HEK293 (cell line): ENCODE measurements at regions not wholly inside any gene's neighbourhood (a gene's known extent, or its start where the extent isn't known, plus 50 kb on each side); places are given as distances from the start of the nearest gene placed in this dataset.

Experiments
- GLI4 ChIP-seq: fragments of 450-650 bp; formaldehyde crosslinking; IDR thresholded peaks from 2 replicates; pipeline ENCODE4 v1.5.1; 2016; ENCODE audit warnings: missing biosample characterization, missing genetic modification characterization
- TF ChIP-seq, protein P1 (sequence below): fragments of 450-650 bp; formaldehyde crosslinking; IDR thresholded peaks from 2 replicates; pipeline ENCODE4 v1.5.1; 2016; ENCODE audit warnings: missing biosample characterization, missing genetic modification characterization

DNA sequence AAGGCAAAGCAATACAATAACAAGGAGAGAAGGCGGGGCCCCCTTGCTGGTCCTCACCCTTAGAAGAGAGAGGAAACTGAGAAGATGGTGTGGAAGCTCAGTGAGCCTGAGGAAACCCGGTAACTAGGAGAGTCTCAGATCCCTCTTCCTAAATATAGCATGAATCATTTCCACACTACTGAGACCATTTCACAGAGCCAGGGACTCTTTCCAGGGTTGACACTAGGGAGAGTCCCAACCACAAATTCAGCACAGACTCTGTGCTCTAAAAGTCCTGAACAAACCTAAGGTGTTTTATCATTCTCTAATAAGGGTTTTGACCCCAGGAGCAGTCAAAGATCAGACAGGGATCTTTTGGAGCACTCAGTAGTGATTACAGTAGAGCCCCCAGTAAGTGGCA, 647.7 kb downstream of the KCNT2 start:
- TF ChIP-seq, protein P1, sequence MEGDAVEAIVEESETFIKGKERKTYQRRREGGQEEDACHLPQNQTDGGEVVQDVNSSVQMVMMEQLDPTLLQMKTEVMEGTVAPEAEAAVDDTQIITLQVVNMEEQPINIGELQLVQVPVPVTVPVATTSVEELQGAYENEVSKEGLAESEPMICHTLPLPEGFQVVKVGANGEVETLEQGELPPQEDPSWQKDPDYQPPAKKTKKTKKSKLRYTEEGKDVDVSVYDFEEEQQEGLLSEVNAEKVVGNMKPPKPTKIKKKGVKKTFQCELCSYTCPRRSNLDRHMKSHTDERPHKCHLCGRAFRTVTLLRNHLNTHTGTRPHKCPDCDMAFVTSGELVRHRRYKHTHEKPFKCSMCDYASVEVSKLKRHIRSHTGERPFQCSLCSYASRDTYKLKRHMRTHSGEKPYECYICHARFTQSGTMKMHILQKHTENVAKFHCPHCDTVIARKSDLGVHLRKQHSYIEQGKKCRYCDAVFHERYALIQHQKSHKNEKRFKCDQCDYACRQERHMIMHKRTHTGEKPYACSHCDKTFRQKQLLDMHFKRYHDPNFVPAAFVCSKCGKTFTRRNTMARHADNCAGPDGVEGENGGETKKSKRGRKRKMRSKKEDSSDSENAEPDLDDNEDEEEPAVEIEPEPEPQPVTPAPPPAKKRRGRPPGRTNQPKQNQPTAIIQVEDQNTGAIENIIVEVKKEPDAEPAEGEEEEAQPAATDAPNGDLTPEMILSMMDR (tag by site-specific recombination), result no peak
- TF ChIP-seq GLI4 (tag by site-specific recombination), result no peak
